H9 (cell line): ENCODE measurements at regions not wholly inside any gene's neighbourhood (a gene's known extent, or its start where the extent isn't known, plus 50 kb on each side); places are given as distances from the start of the nearest gene placed in this dataset.

ENCODE experiments used
- DNase-seq: peaks from one replicate; pipeline ENCODE4 v3.0.0-alpha.2; 2017
- H2AFZ ChIP-seq: one replicate; pipeline ENCODE4 v1.6.1; 2013; ENCODE audit warnings: mild to moderate bottlenecking, low read length, control low read depth, moderate library complexity
- H2AK5ac ChIP-seq: 2 replicates; pipeline ENCODE4 v1.6.1; 2013; ENCODE audit warnings: low read length, control low read depth, mixed read lengths; ENCODE audit not compliant: insufficient read length
- H2BK120ac ChIP-seq: one replicate; pipeline ENCODE4 v1.6.1; 2013; ENCODE audit warnings: low read depth, mild to moderate bottlenecking, low read length, control low read depth, inconsistent platforms; ENCODE audit not compliant: poor library complexity, severe bottlenecking
- H2BK12ac ChIP-seq: 2 replicates; pipeline ENCODE4 v1.6.1; 2013; ENCODE audit warnings: low read length, control low read depth, mixed read lengths, low read depth; ENCODE audit not compliant: insufficient read length
- H2BK15ac ChIP-seq: 2 replicates; pipeline ENCODE4 v1.6.1; 2013; ENCODE audit warnings: low read depth, low read length, control low read depth
- H2BK20ac ChIP-seq: one replicate; pipeline ENCODE4 v1.6.1; 2013; ENCODE audit warnings: low read depth, mild to moderate bottlenecking, low read length, control low read depth, inconsistent platforms; ENCODE audit not compliant: poor library complexity, severe bottlenecking
- H2BK5ac ChIP-seq: 2 replicates; pipeline ENCODE4 v1.6.1; 2013; ENCODE audit warnings: low read length, control low read depth, mixed read lengths; ENCODE audit not compliant: insufficient read length
- H3K14ac ChIP-seq: 2 replicates; pipeline ENCODE4 v1.6.1; 2013; ENCODE audit warnings: low read length, control low read depth; ENCODE audit not compliant: insufficient read depth
- H3K18ac ChIP-seq: 2 replicates; pipeline ENCODE4 v1.6.1; 2013; ENCODE audit warnings: low read depth, mild to moderate bottlenecking, mixed read lengths, low read length, control low read depth; ENCODE audit not compliant: insufficient read length
- H3K23ac ChIP-seq: 2 replicates; pipeline ENCODE4 v1.6.1; 2013; ENCODE audit warnings: low read length, control low read depth, mixed read lengths, low read depth; ENCODE audit not compliant: insufficient read length
- H3K23me2 ChIP-seq: 2 replicates; pipeline ENCODE4 v1.6.1; 2013; ENCODE audit warnings: low read depth, mild to moderate bottlenecking, mixed read lengths, low read length, control low read depth; ENCODE audit not compliant: insufficient read length, poor library complexity, severe bottlenecking
- H3K27ac ChIP-seq: 2 replicates; pipeline ENCODE4 v1.5.1; 2013; ENCODE audit warnings: low read length, control low read depth, mixed read lengths, low read depth; ENCODE audit not compliant: insufficient read length
- H3K27me3 ChIP-seq: 2 replicates; pipeline ENCODE4 v1.6.1; 2013; ENCODE audit warnings: low read length, control low read depth, inconsistent platforms; ENCODE audit not compliant: insufficient read depth
- H3K4ac ChIP-seq: 2 replicates; pipeline ENCODE4 v1.6.1; 2013; ENCODE audit warnings: low read depth, mild to moderate bottlenecking, control low read depth, inconsistent platforms, low read length, moderate library complexity
- H3K4me1 ChIP-seq: 2 replicates; pipeline ENCODE4 v1.6.1; 2013; ENCODE audit warnings: low read length, control low read depth, inconsistent platforms; ENCODE audit not compliant: insufficient read depth
- H3K4me2 ChIP-seq: 2 replicates; pipeline ENCODE4 v1.6.1; 2013; ENCODE audit warnings: low read length, control low read depth, mixed read lengths; ENCODE audit not compliant: insufficient read length, insufficient read depth
- H3K56ac ChIP-seq: 2 replicates; pipeline ENCODE4 v1.6.1; 2013; ENCODE audit warnings: low read depth, mild to moderate bottlenecking, mixed read lengths, low read length, control low read depth; ENCODE audit not compliant: insufficient read length
- H3K79me1 ChIP-seq: 2 replicates; pipeline ENCODE4 v1.6.1; 2013; ENCODE audit warnings: low read depth, mild to moderate bottlenecking, moderate library complexity, low read length, control low read depth, inconsistent platforms; ENCODE audit not compliant: insufficient read depth, poor library complexity, severe bottlenecking
- H3K79me2 ChIP-seq: 2 replicates; pipeline ENCODE4 v1.6.1; 2013; ENCODE audit warnings: low read length, control low read depth, inconsistent platforms; ENCODE audit not compliant: insufficient read depth
- H3K9ac ChIP-seq: 2 replicates; pipeline ENCODE4 v1.6.1; 2013; ENCODE audit warnings: low read length, control low read depth, mixed read lengths; ENCODE audit not compliant: insufficient read length; ENCODE audit errors: extremely low read depth
- H3K9me3 ChIP-seq: one replicate; pipeline ENCODE4 v1.6.1; 2013; ENCODE audit warnings: low read depth, low read length, inconsistent platforms; ENCODE audit not compliant: control insufficient read depth
- H3T11ph ChIP-seq: one replicate; pipeline ENCODE4 v1.6.1; 2013; ENCODE audit warnings: mild to moderate bottlenecking, low read length, control low read depth, inconsistent platforms
- H4K20me1 ChIP-seq: one replicate; pipeline ENCODE4 v1.6.1; 2013; ENCODE audit not compliant: control insufficient read depth, insufficient read length, insufficient read depth
- H4K5ac ChIP-seq: 2 replicates; pipeline ENCODE4 v1.6.1; 2013; ENCODE audit warnings: low read depth, mild to moderate bottlenecking, mixed read lengths, low read length, control low read depth; ENCODE audit not compliant: insufficient read length
- H4K8ac ChIP-seq: replicated peaks from 2 replicates; pipeline ENCODE4 v1.6.1; 2013; ENCODE audit warnings: low read length, control low read depth, mixed read lengths, low read depth; ENCODE audit not compliant: insufficient read length
- H4K91ac ChIP-seq: 2 replicates; pipeline ENCODE4 v1.6.1; 2013; ENCODE audit warnings: low read depth, mild to moderate bottlenecking, moderate library complexity, mixed read lengths, low read length, control low read depth; ENCODE audit not compliant: insufficient read length
- H3K27ac Mint-ChIP-seq, 3 experiments: 2 replicates in 2 of 3; 3 replicates in 1 of 3; pipeline ENCODE4 v1.8.0; 2020 to 2021; ENCODE audit warnings: mixed read lengths in 3 of 3, mild to moderate bottlenecking in 1 of 3, moderate library complexity in 1 of 3
- H3K27me3 Mint-ChIP-seq: 2 replicates; pipeline ENCODE4 v1.8.0; 2021; ENCODE audit warnings: low read depth, mild to moderate bottlenecking, moderate library complexity, mixed read lengths
- H3K36me3 Mint-ChIP-seq, 3 experiments: 2 replicates in 2 of 3; 3 replicates in 1 of 3; pipeline ENCODE4 v1.8.0; 2020 to 2021; ENCODE audit warnings: low read depth in 3 of 3, mixed read lengths in 3 of 3; ENCODE audit not compliant: insufficient read depth in 1 of 3
- H3K4me1 Mint-ChIP-seq, 2 experiments: 2 replicates each; pipeline ENCODE4 v1.8.0; 2020; ENCODE audit warnings: mixed read lengths in 2 of 2
- H3K4me3 Mint-ChIP-seq, 2 experiments: 2 replicates in 1 of 2; 3 replicates in 1 of 2; pipeline ENCODE4 v1.8.0; 2020 to 2021; ENCODE audit warnings: mild to moderate bottlenecking in 2 of 2, mixed read lengths in 2 of 2, moderate library complexity in 1 of 2
- H3K9me3 Mint-ChIP-seq, 2 experiments: 2 replicates in 1 of 2; 3 replicates in 1 of 2; pipeline ENCODE4 v1.8.0; 2020; ENCODE audit warnings: mild to moderate bottlenecking in 2 of 2, mixed read lengths in 2 of 2, moderate library complexity in 1 of 2
- CTCF ChIP-seq: fragments of 200-600 bp; sonication (generic); conservative IDR thresholded peaks from 3 replicates; pipeline ENCODE4 v1.8.0; 2021; ENCODE audit warnings: antibody characterized with exemption, mild to moderate bottlenecking
- WGBS: extraction: QIAGEN DNeasy Blood & Tissue Kit; methylation state at CpG from one replicate; pipeline ENCODE4 v1.1.7; 2013; ENCODE audit warnings: missing lambda C conversion rate, low lambda C conversion rate, mixed read lengths; ENCODE audit not compliant: insufficient read length; ENCODE audit errors: extremely low coverage; 5-methylcytosine and 5-hydroxymethylcytosine counted together

- H2BK12ac ChIP-seq: no peak overlapping the region
- H2BK15ac ChIP-seq: no peak overlapping the region
- H4K91ac ChIP-seq: no peak overlapping the region
- H3K9me3 ChIP-seq: no peaks in the 10 kb centered on the region
- no peak overlapping the region for H3K4me3 Mint-ChIP-seq
- no peak overlapping the region for H3T11ph ChIP-seq
- no peak overlapping the region for H2AFZ ChIP-seq
- H4K8ac ChIP-seq: no peak overlapping the region
- H2BK5ac ChIP-seq: no peak overlapping the region
- H3K9me3 Mint-ChIP-seq: no peaks in the 10 kb centered on the region
- H3K14ac ChIP-seq: no peak overlapping the region
- no peak overlapping the region for H4K5ac ChIP-seq
- H3K18ac ChIP-seq: no peak overlapping the region
- H2AK5ac ChIP-seq: no peak overlapping the region
- H2BK120ac ChIP-seq: no peak overlapping the region
- H3K23ac ChIP-seq: no peak overlapping the region
- H3K36me3 Mint-ChIP-seq: no peaks in the 10 kb centered on the region; a peak in 1 of 7 replicates
- H3K4me1 Mint-ChIP-seq: no peaks in the 10 kb centered on the region
- no peak for DNase-seq
- no peak overlapping the region for H3K27ac Mint-ChIP-seq
- no peak overlapping the region for H3K4me2 ChIP-seq
- H3K27ac ChIP-seq: no peak overlapping the region
- no peak overlapping the region for H3K9ac ChIP-seq
- no peak overlapping the region for H3K56ac ChIP-seq
- H3K79me2 ChIP-seq: no peaks in the 10 kb centered on the region
- H2BK20ac ChIP-seq: no peak overlapping the region
- TF ChIP-seq CTCF: no peak
- H3K79me1 ChIP-seq: no peaks in the 10 kb centered on the region
- no peaks in the 10 kb centered on the region for H3K23me2 ChIP-seq
- no peak overlapping the region for H3K4ac ChIP-seq
- no CpG with 5 or more reads among the region's 2 CpGs for WGBS
- H4K20me1 ChIP-seq: no peaks in the 10 kb centered on the region
- H3K4me1 ChIP-seq: no peaks in the 10 kb centered on the region
- no peaks in the 10 kb centered on the region for H3K27me3 ChIP-seq
- no peaks in the 10 kb centered on the region for H3K27me3 Mint-ChIP-seq
Measured at GRCh38 chr12:91887957-91888356, 257.7 kb downstream of the BTG1 start.
